Endometrium (tissue), 2 donors: ENCODE measurements at regions not wholly inside any gene's neighbourhood (a gene's known extent, or its start where the extent isn't known, plus 50 kb on each side); places are given as distances from the start of the nearest gene placed in this dataset.

ENCODE experiments used
- FAIRE-seq: peaks from 2 replicates; lab custom pipeline; 2012; peaks lifted over from hg19 to GRCh38; lab: Jason Lieb, UNC
- donor health status: control.
- donor health status: control.

DNA sequence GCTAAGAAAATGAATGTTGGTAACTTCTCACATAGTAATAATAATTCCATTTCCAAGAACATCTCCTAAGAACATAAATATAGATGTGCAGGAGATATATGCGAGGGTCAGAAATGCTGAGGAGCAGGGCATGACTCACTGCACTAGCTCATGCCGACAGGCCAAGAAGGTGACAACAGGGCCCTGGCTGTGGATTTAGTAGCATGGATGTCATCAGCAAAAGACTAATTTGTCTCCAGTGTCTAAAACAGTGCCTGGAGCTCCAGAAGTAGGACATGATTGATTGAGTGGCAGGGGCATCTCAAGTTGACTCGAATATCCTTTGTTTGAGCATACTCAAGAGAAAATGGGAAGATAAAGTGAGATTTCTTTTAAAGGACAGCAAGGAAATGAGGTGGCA, 207.0 kb upstream of the FOXA2 start:
- no peak for FAIRE-seq

GRCh38 chr20:22791877-22792525, 207.6 kb upstream of the FOXA2 start:
- FAIRE-seq: no peak

GRCh38 chr20:22794200-22794599, 209.8 kb upstream of the FOXA2 start:
- no peak for FAIRE-seq

- FAIRE-seq: no peak
Measured at GRCh38 chr20:22795433-22795832, 211.1 kb upstream of the FOXA2 start.

DNA sequence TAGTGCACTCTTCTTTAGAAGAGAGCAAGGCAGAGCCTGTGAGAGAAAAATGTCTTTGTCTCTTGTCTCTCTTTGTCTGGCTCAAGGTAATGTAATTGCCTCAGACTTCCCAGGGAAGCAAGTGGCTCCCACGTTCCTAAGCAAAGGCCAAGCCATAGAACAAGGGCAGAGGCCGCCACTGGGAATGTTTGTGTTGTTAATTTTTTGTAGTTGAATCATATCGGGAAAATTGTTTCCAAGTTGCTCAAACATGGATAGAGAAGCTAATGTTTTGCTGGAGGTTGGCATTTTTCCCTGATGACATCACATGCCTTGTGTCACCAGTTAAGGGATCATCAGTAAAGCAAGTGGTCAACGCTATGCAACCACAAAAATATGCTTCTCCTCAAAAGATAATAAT, 211.5 kb upstream of the FOXA2 start:
- peak; percentile 88 for FAIRE-seq

- FAIRE-seq: no peak
Measured at GRCh38 chr20:22796469-22797077, 212.2 kb upstream of the FOXA2 start.

- no peak for FAIRE-seq
Measured at GRCh38 chr20:22797103-22797502, 212.7 kb upstream of the FOXA2 start.

GRCh38 chr20:22799687-22800086, 215.3 kb upstream of the FOXA2 start:
- FAIRE-seq: no peak

- FAIRE-seq: no peak
Measured at GRCh38 chr20:22800129-22800528, 215.8 kb upstream of the FOXA2 start.

DNA sequence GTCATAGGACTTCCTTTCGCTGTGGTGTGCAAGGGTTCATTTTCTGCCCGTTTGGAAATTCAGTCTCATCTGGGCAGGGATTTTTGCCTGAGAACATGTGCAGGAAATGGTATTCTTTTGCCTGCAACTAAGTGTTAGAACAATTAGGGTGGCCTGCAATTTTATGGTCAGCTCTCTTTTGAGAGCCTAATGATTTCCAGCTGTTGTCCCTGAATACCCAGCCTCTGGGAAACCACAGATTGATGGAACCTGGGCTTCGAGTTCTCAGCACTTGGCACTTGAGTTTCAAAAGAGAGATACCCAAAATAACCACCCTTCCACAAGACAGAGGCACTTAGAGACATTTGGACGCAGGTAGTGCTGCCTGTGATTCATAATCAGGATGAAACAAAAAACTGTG, 217.2 kb upstream of the FOXA2 start:
- no peak for FAIRE-seq

DNA sequence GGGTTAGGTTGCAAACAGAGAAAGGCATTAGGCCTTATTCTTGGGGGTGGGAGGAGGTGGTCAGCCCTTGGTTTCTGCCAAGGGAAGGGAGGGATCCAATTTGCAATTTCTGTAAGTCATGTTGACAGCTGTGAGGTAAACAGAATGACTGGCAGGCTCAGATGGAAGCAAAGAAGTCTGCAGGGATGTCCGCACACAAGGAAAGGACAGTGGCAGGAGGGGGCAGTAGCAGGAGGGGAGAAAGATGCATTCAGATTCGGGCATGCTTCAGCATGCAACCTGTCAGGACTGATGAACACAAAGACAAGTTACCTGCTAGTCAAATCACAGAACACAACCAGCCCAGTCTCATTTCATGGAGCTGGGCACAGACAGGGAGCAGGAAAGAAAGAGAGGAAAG, 217.9 kb upstream of the FOXA2 start:
- FAIRE-seq: no peak

DNA sequence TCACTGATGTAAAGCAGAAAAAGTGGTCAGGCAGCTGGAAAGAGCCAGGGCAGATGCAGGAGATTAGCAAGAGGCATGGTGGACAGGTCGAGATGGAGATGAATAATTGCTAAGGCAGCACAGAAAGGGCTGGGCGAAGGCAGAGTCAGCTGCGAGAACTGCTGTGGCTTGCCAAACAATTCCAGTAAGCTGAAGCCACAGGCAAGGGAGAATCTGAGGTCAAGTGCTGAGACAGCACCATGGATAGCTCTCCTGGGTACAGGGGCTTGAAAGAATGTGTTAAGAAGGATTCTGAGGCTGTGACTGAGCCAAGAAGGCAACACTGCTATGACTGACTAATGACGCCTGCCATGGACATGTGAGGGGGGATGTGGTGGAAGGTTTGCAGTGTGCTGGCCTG, 220.8 kb upstream of the FOXA2 start:
- no peak for FAIRE-seq

DNA sequence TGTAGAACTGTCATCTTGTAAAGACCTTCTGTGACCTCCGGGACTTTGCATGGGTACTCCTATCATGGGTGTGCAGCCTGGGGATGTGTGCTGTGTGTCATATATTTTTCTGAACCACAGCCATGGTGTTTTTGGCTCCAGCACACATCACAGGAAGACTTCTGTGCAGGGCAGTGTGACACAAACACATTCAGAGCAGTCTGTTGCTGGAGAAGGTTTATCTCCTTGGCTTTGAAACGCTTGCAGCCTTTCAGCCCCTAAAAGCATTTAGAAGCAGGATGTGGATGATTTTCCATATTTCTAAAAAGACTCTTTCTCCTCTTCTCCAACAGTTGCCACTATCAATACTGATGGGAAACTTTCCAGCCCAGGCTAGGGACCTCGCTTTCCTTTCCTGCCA, 221.6 kb upstream of the FOXA2 start:
- FAIRE-seq: no peak

- FAIRE-seq: no peak
Measured at GRCh38 chr20:22807045-22807444, 222.7 kb upstream of the FOXA2 start.

GRCh38 chr20:22807646-22808244, 223.4 kb upstream of the FOXA2 start:
- no peak for FAIRE-seq

GRCh38 chr20:22808628-22809027, 224.3 kb upstream of the FOXA2 start:
- FAIRE-seq: no peak

GRCh38 chr20:22810030-22810429, 225.1 kb upstream of the SSTR4 start:
- no peak for FAIRE-seq

- FAIRE-seq: no peak
Measured at GRCh38 chr20:22810626-22811569, 224.2 kb upstream of the SSTR4 start.

- FAIRE-seq: no peak
Measured at GRCh38 chr20:22814471-22815205, 220.5 kb upstream of the SSTR4 start.

DNA sequence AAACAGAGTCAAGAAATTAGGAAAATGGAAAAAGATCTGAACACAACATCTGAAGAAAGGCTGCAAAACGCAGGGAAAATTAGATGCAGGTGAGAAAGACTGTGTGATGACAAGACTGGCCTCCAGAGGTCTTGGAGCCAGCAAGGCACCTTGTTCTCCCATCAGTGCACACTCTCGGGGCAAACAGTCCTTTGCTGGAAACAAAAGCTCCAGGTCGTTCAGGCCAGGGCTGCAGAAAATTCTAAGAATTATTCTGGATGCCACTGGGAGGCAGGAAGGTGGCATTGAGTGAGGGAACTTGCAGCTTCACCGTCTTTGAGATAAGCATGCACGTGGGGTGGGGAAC, 219.9 kb upstream of the SSTR4 start:
- FAIRE-seq: no peak

DNA sequence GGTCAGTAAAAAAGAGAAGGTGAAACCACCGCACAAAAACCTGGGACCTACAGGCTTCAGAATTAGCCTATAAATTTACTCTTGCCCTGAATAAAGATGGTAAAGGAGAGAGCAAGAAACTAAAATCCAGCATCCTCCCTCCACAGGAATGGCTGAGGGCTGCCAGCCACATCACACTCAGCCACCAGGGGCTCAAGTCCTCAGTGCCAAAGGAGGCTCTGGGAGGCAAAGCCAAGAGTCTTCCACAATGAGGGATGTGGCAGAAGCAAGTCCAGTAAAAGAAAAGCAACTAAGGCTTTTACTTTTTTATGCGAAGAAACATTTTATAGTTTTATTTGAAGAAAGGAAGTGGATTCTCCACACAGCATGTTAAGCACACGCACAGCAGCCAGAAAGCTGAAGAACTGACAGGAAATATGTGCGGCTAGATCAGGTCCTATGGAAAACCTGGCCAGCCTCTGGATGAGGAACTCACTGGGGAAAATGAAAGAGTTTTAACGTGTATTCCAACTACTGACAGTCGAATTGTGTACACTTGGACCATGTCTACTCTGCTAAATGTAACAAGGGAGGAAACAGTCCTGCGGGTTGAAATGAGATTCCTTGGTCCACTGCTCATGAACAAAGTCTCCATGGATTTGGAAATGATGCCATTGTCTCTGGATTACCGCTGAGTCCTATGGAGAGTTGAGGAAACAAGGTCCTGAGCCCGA, 219.4 kb upstream of the SSTR4 start:
- no peak for FAIRE-seq

DNA sequence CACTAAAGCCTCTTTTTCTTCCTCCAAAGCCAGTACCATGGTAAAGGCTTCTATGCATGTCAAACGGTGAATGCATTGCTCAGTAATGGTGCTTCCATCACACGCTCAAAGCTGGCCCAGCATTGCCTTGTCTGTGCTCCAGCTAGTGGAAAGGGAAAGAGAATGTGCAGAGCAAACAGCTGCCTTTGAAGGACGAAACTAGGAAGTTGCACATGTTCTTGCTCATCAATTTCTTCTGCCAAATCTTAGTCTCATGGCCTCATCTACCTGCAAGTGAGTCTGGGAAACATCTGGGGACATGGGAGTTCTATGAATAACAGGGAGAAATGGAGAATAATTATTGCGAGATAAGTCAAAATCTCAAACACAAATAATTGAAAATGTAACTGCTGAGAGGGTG, 216.5 kb upstream of the SSTR4 start:
- no peak for FAIRE-seq
